GM12865 (cell line): ENCODE measurements at regions not wholly inside any gene's neighbourhood (a gene's known extent, or its start where the extent isn't known, plus 50 kb on each side); places are given as distances from the start of the nearest gene placed in this dataset.

Experiments
- DNase-seq: peaks from one replicate; pipeline ENCODE4 v3.0.0; 2010; ENCODE audit warnings: low read depth
- H3K4me3 ChIP-seq: 2 replicates; pipeline ENCODE4 v1.5.1; 2011; ENCODE audit warnings: mild to moderate bottlenecking, low read depth, low read length, control low read depth
- TF ChIP-seq, protein P1 (sequence below): IDR thresholded peaks from 2 replicates; pipeline ENCODE4 v1.5.1; 2011; ENCODE audit warnings: low read length, control low read depth, low read depth, inconsistent platforms; ENCODE audit not compliant: insufficient read depth; ENCODE audit errors: missing control alignments

GRCh38 chr6:44500074-44500473 lies 112.6 kb downstream of the CDC5L start:
- TF ChIP-seq, protein P1, sequence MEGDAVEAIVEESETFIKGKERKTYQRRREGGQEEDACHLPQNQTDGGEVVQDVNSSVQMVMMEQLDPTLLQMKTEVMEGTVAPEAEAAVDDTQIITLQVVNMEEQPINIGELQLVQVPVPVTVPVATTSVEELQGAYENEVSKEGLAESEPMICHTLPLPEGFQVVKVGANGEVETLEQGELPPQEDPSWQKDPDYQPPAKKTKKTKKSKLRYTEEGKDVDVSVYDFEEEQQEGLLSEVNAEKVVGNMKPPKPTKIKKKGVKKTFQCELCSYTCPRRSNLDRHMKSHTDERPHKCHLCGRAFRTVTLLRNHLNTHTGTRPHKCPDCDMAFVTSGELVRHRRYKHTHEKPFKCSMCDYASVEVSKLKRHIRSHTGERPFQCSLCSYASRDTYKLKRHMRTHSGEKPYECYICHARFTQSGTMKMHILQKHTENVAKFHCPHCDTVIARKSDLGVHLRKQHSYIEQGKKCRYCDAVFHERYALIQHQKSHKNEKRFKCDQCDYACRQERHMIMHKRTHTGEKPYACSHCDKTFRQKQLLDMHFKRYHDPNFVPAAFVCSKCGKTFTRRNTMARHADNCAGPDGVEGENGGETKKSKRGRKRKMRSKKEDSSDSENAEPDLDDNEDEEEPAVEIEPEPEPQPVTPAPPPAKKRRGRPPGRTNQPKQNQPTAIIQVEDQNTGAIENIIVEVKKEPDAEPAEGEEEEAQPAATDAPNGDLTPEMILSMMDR, result no peak
- H3K4me3 ChIP-seq, result no peak overlapping the region
- DNase-seq, result no peak

DNA sequence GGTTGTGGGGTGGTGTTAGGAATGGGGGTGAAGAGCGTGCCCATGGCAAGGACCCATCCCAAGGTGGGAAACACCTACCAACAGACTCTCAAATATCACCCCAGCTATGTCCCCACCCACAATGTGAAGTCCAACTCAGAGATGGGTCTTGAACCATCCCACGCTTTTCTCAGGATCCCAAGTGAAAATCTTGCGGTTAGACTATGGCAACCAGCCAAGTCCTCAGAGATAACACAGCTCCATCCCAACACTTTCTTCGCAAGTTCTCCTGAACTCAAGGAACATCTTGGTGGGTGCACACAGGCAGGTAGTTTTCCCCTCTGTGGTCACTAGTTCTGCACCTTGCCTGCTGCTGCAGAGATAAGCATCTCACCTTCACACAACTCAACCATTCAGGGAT lies 116.0 kb downstream of the CDC5L start:
- TF ChIP-seq, protein P1, result no peak
- DNase-seq, result no peak
- no peak overlapping the region for H3K4me3 ChIP-seq

DNA sequence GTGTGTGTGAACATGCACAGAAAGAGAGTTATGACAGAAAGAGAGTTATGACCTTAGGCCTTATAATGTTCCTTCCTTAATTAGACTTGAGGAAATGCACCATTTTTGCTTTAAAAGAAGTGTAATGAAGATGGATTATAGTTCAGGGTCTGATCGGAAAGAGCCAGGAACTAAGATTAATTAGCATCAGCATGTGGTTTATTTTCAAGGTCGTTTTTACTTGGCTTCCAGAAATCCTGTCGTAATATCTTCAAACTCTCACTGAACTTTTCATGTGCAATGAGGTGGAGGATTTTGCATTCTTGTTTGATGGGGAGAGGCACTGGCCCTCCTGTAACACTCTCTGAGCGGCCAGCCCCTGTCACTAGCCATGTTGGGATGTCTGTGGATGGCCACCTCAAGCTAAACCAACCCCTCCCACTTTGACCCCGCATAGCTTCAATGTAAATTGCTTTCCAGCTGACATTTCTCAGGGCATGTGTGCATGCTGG lies 116.8 kb downstream of the CDC5L start:
- DNase-seq, result no peak
- TF ChIP-seq, protein P1, result no peak
- no peak overlapping the region for H3K4me3 ChIP-seq

DNA sequence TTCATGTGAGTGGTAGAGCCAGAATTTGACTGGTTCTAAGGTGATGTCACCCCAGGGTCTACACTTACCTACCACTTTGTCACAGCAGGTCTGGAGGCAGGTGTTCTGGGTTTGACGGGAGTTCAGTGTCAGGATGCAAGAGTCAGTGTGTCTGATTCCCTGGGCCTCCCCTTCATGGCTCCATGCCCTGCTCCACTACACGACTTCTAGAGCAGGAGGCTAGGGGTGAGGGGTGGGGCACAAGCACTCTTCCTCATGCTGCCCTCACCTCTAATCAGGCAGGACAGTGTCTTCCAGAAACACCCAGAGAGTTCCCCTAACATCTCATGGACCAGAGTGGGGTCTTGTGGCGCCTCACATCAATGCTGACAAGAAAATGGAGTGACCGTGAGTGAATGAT lies 118.2 kb downstream of the CDC5L start:
- H3K4me3 ChIP-seq, result no peak overlapping the region
- no peak for DNase-seq
- TF ChIP-seq, protein P1, result no peak

- TF ChIP-seq, protein P1, result no peak
- DNase-seq, result no peak
Measured at GRCh38 chr6:44507014-44507413, 119.5 kb downstream of the CDC5L start.

GRCh38 chr6:44508646-44509045 lies 121.1 kb downstream of the CDC5L start:
- no peak for DNase-seq
- TF ChIP-seq, protein P1, result no peak
- no peak overlapping the region for H3K4me3 ChIP-seq

More at GRCh38 chr6:44507014-44507413, 119.5 kb downstream of the CDC5L start:
- H3K4me3 ChIP-seq, result no peak overlapping the region

GRCh38 chr6:44511126-44511525 lies 123.6 kb downstream of the CDC5L start:
- DNase-seq, result no peak
- no peak overlapping the region for H3K4me3 ChIP-seq
- TF ChIP-seq, protein P1, result no peak
